ENCODE measurements at regions not wholly inside any gene's neighbourhood (a gene's known extent, or its start where the extent isn't known, plus 50 kb on each side); places are given as distances from the start of the nearest gene placed in this dataset.

- CTCF ChIA-PET = no interaction called here
- no TSS peak for BruUV-seq (replicated peaks)
Measured at GRCh38 chr16:86922311-86922710, 344.0 kb downstream of the FOXL1 start.

GRCh38 chr16:86923656-86924055 is 345.3 kb downstream of the FOXL1 start:
- Histone ChIP-seq H3K36me3 (ENCODE audit: insufficient read depth, low read length, poor library complexity, severe bottlenecking) (no peaks in the 10 kb centered on the region), H3K9me3 (ENCODE audit: low read depth, low read length, poor library complexity, severe bottlenecking) (no peaks in the 10 kb centered on the region), H3K4me1 (ENCODE audit: insufficient read depth, low read length, poor library complexity, severe bottlenecking) (no peaks in the 10 kb centered on the region), H3K27me3 (replicated peaks; ENCODE audit: insufficient read depth, low read depth, low read length, poor library complexity) (peaks cover 10% of the 10 kb centered on the region), H3K4me3 (ENCODE audit: low read depth, low read length, poor library complexity, severe bottlenecking) (no peak overlapping the region), H3K27ac (ENCODE audit: low read depth, low read length, poor library complexity, severe bottlenecking) (no peak overlapping the region)
- ChIA-PET POLR2A (ENCODE audit: low non-redundant PET) (interaction anchor here (0.6 kb wide), 1 partner anchor 116 kb away, joined by 3 read pairs; no protein-coding TSS in a partner anchor), CTCF (no interaction called here)
- DNase-seq (ENCODE audit: low spot score) = no peak
- BruUV-seq (replicated peaks) = no TSS peak
- TF ChIP-seq EZH2 (IDR thresholded peaks at IDR 0.05; ENCODE audit: borderline replicate concordance, low read depth, low read length, poor library complexity, severe bottlenecking) (no peak), CTCF (conservative IDR thresholded peaks at IDR 0.05; ENCODE audit: low read depth, low read length) (no peak)
- intact Hi-C loops (cut with micrococcal nuclease; ENCODE audit: unreplicated experiment) = no loop called here

More at GRCh38 chr16:86922311-86922710, 344.0 kb downstream of the FOXL1 start:
- Histone ChIP-seq H3K4me3 (ENCODE audit: low read depth, low read length, poor library complexity, severe bottlenecking) (no peak overlapping the region), H3K36me3 (ENCODE audit: insufficient read depth, low read length, poor library complexity, severe bottlenecking) (no peaks in the 10 kb centered on the region), H3K4me1 (ENCODE audit: insufficient read depth, low read length, poor library complexity, severe bottlenecking) (no peaks in the 10 kb centered on the region), H3K27ac (ENCODE audit: low read depth, low read length, poor library complexity, severe bottlenecking) (no peak overlapping the region), H3K27me3 (replicated peaks; ENCODE audit: insufficient read depth, low read depth, low read length, poor library complexity) (peaks cover 10% of the 10 kb centered on the region), H3K9me3 (ENCODE audit: low read depth, low read length, poor library complexity, severe bottlenecking) (no peaks in the 10 kb centered on the region)
- no peak for DNase-seq (ENCODE audit: low spot score)
- POLR2A ChIA-PET (ENCODE audit: low non-redundant PET) = no interaction called here
- intact Hi-C loops (cut with micrococcal nuclease; ENCODE audit: unreplicated experiment) = no loop called here
- TF ChIP-seq CTCF (conservative IDR thresholded peaks at IDR 0.05; ENCODE audit: low read depth, low read length) (no peak), EZH2 (IDR thresholded peaks at IDR 0.05; ENCODE audit: borderline replicate concordance, low read depth, low read length, poor library complexity, severe bottlenecking) (no peak)

- no peaks in the 10 kb centered on the region for H3K36me3 ChIP-seq (ENCODE audit: insufficient read depth, low read length, poor library complexity, severe bottlenecking)
- POLR2A ChIA-PET (ENCODE audit: low non-redundant PET) = no interaction called here
- intact Hi-C loops (cut with micrococcal nuclease; ENCODE audit: unreplicated experiment) = no loop called here
- BruUV-seq (replicated peaks) = no TSS peak
- DNase-seq (ENCODE audit: low spot score) = no peak
- no peak overlapping the region for H3K27ac ChIP-seq (ENCODE audit: low read depth, low read length, poor library complexity, severe bottlenecking)
- H3K9me3 ChIP-seq (ENCODE audit: low read depth, low read length, poor library complexity, severe bottlenecking) = no peaks in the 10 kb centered on the region
- TF ChIP-seq CTCF (conservative IDR thresholded peaks at IDR 0.05; ENCODE audit: low read depth, low read length) = no peak
- no peak for TF ChIP-seq EZH2 (IDR thresholded peaks at IDR 0.05; ENCODE audit: borderline replicate concordance, low read depth, low read length, poor library complexity, severe bottlenecking)
- H3K4me1 ChIP-seq (ENCODE audit: insufficient read depth, low read length, poor library complexity, severe bottlenecking) = no peaks in the 10 kb centered on the region
- H3K4me3 ChIP-seq (ENCODE audit: low read depth, low read length, poor library complexity, severe bottlenecking) = no peak overlapping the region
- H3K27me3 ChIP-seq (replicated peaks; ENCODE audit: insufficient read depth, low read depth, low read length, poor library complexity) = peaks cover 10% of the 10 kb centered on the region
- CTCF ChIA-PET = no interaction called here
Measured at GRCh38 chr16:86924537-86924936, 346.2 kb downstream of the FOXL1 start.
